ENCODE measurements at regions not wholly inside any gene's neighbourhood (a gene's known extent, or its start where the extent isn't known, plus 50 kb on each side); places are given as distances from the start of the nearest gene placed in this dataset.
A peak's percentile ranks its signal among the peaks of the same experiment; 100 is the strongest.
"Not testable (repeated sequence)": the region's sequence is repeated elsewhere in the genome, so short reads cannot be mapped to it uniquely, and the experiment has no call there.

DNA sequence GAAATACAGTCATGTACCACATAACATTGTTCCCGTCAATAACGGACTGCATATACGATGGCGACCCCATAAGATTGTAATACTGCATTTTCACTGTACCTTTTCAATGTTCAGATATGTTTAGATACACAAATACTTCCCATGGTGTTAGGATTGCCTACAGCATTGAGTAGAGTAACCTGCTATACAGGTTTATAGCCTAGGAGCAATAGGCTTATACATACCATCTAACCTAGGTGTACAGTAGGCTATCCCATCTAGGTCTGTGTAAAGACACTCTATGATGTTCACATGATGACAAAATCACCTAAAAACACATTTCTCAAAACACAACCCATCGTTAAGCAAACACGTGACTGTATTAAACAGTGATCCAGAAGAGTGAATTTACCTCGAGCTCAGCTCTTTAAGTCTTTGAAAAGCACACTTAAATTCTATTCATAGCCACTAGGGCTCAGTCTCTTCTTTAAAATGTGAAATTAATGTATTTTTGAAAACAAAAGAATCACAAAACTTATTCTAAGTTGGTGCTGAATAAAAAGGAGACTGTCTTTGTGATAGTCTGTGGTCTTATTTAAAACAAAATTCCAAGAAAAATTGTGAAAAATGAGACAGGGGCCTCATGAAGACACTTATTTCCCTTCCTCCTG is 239.1 kb upstream of the ARID2 start:
- no peak for DNase-seq (ENCODE audit: low read depth)

DNA sequence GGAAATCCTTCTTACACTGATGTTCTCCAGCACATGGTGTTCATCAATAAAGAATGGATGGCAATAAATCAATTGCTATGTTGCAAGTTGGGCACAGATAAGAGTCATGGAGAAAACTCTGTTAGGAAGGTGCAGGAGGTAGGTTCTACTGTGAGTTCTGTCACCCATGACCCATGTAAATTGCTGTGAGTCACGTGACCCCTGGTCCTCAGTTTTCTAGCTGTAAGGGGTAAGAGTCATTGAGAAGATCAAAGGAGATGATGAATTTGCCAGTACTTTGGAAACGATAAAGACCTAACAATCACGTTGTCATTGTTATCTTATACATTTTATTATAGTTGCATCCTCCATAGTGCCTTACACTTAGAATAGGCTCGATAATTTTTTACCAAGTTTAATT is 235.2 kb upstream of the ARID2 start:
- no peak for DNase-seq (ENCODE audit: low read depth)

DNA sequence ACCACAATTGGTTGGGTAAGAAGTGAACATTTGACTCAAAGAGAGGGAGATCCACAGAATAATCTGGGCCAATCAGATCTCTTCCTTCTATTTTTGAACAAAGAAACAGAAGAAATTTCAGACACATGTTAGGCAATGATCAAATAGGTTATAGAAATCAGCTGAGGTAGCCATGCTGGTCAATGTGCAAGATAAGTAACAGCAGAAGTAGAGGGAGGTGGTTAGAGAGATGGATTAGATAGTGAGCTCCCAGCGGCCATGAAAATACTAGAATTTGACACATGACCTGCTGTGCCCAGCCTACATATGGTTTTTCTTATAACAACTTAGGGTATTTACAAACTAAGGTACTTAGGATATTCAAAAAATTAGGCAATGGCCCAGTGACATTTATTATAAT is 230.9 kb upstream of the ARID2 start:
- no peak for DNase-seq (ENCODE audit: low read depth)

DNA sequence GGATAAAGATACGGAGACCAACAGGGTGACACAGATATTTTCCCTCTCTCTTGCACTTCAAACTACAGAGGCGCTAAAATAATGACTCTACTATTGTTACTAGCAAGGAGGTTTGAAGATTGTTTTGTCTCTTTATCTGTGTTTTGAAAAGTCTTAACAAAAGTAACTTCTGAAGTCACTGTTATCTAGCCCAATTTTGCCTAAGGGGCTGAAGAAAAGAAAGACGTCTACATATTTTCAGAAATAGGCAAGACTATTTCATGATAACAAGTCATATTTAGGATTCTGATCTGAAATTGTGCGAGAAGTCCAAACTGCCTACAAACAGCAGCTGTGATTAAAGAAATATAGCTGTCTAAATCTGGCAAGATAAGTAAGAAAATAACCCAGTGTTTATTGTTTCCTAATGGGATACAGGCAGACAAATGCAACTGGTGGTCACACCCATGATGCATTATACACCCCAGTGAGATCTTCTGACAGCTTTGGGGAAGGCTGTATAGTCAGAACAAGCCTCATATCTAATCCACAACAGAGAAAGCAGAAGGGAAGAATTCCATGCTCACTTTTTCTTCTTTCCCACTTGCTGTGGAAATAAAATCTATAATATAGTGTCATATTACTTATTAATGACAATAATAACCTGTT is 226.9 kb upstream of the ARID2 start:
- DNase-seq (ENCODE audit: low read depth): no peak

DNA sequence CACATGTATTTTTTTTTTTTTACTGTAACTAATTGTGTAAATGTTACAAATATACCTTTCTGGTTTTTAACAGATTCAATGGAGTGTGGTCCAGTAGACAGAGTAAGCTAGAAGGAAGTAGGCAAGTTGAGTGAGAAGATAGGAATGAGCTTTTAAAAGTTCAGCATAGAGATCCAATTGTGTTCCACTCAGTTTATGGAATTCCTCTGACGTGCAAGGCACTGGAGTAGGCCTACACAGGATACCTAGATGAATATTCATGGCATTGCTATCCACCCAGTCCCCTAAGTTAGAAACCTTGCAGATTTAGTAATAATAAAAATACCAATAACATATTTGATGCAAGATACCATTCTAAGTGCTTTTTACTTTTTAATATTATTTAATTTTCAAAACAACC is 225.6 kb upstream of the ARID2 start:
- DNase-seq (ENCODE audit: low read depth): no peak

DNA sequence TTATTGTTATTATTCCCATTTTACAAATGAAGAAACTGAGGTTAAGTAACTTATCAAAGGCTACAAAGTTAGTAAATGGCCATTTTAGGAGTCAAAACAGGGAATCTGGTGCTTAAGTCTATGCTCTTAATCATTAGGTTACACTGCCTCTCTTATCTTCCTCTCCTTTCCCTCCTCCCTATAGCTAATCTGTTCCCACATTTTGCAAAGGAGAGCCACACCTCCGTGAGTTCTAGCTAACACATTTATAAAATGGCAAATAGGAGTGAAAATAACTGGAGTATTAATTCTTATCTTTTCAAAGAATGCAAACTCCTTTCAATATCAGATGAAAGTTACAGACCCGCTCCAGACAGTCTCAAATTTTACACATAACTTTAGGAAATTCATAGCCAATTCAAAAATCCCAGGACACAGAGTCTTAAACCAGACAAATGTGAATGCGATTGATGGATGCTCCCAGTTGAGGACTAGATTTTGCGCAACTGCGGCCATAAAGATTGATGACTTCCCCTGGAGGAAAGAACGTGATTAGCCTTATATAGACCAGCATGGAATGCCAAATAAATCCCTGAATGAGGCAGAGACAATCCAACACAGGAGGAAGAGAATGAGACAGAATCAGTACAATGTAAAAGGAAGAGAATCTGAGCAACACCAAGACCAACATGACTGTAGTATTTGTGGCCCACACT is 225.0 kb upstream of the ARID2 start:
- DNase-seq (ENCODE audit: low read depth): no peak

DNA sequence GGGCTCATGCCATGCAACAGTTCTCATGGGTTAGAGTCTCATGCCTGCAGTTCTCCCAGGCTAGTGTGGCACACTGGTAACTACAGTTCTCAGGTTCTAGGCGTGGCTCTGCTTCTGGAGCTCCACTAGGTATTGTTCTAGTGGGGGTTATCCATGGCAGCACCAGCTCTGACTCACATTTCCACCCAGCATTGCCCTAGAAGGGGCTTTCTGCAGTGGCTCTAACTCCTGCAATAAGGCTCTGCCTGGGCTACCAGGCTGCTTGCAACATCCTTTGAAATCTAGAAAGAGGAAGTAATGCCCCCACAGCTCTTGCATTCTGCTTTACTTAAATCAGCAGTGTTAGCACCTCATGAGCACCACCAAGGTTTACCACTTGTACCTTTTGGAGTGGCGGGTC is 220.3 kb upstream of the ARID2 start:
- DNase-seq (ENCODE audit: low read depth): peak; percentile 9

DNA sequence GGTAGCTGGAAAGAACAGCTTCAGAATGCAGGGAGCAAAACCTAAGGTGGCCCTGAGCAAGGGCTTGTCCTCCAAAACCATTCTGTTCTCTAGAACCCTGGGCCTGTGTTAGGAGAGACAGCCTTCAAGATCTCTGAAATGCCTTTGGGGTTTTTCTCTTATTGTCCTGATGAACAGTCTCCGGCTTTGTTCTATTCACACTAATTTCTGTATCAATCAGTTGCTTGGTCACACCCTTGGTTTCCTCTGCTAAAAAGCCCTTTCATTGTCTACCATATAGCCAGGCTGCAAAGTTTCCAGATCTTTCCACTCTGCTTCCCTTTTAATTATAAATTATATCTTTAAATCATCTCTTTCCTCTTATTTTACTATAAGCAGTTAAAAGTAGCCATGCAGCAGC is 219.9 kb upstream of the ARID2 start:
- no peak for DNase-seq (ENCODE audit: low read depth)

DNA sequence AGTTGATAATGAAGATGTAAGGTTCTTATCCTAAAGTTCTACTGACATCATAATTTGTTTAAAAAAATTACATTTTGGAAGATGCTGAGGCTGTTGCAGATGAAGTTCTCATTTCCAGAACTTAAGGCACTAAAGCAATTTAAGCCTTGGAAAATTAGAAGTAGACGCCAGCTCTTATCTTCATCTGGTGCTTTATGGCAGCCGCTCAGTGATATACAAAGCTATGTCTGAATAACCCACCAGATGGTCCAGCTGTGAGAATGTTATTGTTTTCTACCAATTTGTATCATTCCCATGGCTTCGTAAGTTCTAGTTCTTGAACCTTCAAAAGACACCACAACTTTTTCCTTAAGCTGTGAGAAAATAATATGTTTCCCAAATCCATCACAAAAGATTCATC is 212.1 kb upstream of the ARID2 start:
- DNase-seq (ENCODE audit: low read depth): no peak

DNA sequence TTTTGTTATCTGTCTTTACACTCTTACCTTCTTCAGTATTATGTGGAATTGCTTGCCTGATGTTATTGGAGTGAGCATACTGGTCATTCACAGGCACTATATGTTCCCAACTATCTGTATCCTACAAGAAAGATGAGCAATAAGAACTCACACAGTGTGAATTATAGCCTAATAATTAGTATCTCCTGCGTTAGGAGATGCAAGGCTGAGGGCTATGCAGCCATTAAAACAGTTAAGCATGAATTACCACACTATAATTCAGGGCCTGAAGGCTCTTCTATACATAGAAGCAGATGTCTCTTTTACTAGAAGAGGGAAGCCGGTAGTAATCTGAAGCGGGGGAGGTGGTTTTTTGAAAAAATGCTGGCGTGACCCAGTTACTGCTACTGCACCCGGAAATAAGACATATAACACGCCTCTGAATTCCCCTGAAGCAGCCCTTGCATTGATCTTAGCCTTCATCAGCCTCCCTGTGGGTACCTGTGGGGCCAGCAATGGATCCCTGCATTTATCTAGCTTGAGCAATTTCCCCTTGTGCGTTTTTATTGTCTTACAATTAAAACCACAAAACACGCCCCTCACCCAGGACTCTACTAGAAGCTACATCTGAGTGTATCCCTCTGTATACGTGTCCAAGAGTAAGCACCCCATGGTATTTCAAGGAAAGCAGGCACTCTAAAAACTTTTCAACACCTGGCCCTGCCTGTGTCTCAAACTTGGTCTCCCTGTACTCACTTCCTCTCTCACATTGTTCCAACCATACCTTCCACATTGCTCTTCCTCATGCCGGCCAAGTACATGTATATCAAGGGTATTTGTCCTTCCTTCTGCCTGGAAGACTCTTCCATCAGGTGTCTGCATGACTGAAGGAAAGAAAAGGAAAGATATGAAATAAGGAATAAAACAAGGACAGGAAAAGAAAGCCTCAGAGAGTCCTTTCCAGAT is 210.9 kb upstream of the ARID2 start:
- peak; percentile 29 for DNase-seq (ENCODE audit: low read depth)

DNA sequence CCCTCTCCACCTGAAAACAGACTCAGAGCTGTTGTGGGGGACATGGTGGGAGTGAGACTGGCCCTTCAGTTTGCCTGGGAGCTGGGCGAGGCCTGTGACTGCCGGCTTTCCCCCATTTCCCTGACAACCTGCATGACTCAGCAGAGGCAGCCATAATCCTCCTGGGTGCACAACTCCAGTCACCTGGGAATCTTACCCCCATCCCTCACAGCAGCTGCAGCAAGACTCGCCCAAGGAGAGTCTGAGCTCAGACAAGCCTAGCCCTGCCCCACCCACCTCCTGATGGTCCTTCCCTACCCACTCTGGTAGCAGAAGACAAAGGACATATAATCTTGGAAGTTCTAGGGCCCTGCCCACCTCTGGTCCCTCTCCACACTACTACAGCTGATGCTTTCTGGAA is 207.3 kb upstream of the ARID2 start:
- DNase-seq (ENCODE audit: low read depth): no peak

DNA sequence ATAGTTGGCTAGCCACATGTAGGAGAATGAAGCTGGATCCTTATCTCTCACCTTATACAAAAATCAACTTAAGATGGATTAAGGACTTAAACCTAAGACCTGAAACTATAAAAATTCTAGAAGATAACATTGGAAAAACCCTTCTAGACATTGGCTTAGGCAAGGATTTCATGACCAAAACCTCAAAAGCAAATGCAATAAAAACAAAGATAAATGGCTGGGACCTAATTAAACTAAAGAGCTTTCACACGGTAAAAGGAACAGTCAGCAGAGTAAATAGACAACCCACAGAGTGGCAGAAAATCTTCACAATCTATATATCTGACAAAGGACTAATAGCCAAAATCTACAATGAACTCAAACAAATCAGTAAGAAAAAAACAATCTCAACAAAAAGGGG is 202.7 kb upstream of the ARID2 start:
- DNase-seq (ENCODE audit: low read depth): not testable (repeated sequence)

DNA sequence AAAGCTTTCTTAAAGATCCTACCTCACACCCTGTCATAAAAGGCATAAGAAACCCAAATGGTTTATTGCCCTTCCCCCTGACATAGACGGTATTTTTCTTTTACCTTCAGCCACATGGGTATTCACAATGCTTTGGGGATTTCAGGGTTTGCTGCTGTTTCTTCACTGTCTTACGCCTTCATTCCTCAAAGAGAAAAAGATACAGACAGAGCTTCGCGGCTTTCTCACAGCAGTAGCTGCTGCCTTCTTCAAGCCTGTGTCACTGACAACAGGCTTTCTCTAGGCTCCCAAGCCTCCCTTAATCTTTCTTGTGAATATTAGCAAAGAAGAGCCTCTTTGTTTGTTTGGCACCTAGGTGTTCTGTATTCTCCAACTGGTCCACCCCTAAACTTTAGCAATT is 197.4 kb upstream of the ARID2 start:
- no peak for DNase-seq (ENCODE audit: low read depth)

DNA sequence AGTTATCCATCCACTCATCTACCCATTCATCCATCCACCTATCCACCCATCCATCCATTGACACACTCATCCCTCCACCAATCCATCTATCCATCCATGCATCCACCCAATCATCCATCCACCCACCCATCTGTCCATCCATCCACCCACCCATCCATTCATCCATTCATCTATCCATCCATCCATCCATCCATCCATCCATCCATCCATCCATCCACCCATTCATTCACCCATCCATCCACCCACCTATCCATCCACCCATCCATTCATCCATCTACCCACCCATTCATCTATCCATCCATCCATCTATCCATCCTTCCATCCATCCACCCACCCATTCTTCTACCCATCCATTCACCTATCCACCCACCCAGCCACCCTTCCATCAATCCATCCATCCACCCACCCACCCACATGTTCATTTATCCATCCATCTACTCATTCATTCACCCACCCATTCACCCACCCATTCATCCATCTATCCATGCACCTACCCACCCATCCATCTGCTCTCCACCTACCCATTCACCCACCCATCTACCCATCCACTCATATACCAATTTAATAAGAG is 193.8 kb upstream of the ARID2 start:
- no peak for DNase-seq (ENCODE audit: low read depth)

DNA sequence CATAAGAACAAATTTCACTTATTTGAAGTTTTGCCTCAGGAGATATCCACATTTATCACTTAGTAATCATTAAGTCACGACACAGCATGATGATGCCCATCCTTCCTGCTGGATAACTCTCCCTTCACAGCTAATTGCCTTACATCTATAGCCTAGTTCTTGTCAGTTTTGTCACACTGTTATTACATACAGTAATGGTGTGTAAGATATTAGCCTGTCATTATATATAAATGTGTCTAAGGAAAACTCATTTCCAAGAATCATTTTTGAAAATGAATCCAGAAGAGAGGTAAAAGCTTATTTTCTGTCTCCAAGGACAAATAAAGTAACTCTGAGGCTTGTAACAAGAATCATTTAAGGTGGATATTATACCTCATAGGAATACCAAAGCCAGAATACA is 193.2 kb upstream of the ARID2 start:
- DNase-seq (ENCODE audit: low read depth): no peak

DNA sequence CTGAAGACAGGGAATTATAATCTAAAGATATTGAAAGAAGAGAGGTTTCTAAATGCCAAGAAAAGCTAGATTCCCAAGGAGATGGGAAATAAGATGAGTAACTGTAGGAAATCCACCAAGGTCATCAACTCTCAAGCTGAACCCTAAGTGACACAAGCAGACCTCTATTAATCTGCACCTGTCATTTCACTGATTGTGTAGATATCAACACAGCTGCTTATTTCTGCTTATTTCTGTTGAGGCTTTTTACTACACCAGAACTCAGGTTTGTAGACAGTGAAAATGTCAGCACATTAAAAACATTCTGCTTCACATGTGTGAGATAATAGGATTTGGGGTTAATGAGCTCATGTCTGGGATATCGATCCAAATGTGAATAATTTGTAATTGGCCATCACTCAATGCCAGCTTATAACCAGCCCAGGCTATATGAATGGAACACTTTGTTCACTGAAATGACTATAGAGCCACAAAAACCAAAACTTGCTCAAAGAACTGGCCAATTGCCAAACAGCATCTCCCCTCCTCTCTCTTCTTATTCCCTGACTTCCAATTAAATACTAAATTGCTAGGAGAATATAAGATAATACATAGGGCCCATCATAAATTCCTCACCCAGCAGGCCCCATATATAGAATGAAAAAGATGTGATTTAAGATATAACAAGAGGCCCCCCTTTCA is 188.7 kb upstream of the ARID2 start:
- DNase-seq (ENCODE audit: low read depth): no peak

DNA sequence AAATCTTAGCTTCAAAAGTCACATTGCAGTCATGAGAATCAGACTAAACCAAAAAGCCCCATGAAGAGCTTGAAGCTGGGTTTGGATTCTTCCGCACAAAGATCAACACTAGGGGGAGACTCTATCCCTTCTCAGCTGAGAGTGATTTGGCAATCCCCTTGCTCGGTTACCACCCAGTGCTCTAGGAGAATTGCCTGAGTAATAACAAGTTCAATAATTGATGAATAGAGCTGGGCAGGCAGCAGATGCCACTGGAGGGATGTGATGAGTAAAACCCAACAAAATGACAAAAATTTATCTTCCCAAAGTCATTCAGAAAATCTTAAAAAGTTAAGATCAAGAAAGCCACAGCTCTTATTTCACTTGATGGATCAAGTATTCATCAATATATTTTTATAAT is 185.6 kb upstream of the ARID2 start:
- peak; percentile 33 for DNase-seq (ENCODE audit: low read depth)

DNA sequence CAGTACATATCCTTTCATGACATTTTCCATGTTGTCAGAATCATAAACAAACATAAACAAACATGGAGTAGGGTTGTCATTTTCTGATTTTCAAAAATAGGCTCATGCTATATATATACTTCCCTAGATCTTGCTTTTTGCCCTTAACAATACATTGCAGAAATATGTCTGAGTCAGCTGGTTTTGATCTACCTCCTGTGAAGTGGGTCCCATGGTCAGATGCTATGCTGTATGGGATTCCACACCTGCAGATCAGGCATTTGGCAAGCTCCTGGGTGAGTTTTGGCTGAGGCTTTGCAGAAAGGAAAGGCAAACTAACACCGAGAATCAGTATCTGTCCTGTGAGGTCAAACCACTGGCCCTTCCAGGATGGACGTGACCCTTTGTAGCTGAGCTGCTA is 183.0 kb upstream of the ARID2 start:
- no peak for DNase-seq (ENCODE audit: low read depth)

DNA sequence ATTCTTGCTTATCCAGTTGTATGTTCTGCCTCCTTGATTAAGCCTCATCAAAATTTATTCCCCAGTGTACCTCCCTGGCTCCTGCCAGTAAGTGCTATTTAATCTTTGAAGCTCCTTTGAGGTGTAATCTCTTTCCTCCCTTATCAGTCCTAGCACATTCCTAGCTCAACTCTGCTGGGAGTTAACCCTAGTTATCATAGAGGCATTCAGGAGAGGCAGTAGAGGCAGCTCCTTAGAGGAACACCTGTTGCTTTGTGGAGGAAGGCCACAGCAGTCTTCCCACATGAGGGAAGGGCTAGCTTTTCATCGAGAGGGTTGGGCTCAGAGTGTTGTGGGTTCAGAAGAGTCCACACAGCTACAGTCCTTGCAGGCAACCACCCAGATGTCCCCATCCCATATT is 182.4 kb upstream of the ARID2 start:
- no peak for DNase-seq (ENCODE audit: low read depth)

DNA sequence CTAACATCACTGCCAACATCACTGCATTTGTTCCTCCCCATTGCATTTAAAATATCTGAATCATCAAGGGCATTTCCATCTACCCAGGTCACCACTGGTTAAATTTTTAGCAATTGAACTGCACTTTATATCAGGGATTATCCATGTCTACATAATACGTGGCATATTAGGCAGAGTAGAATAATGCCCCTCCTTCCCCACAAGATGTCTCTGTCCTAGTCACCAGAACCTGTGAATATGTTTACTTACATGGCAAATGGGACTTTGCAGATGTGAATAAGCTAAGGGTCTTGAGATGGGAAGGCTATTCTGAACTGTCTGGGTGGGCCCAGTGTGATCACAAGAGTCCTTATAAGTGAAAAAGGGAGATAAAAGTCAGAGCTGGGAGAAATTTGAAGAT is 181.7 kb upstream of the ARID2 start:
- DNase-seq (ENCODE audit: low read depth): no peak

DNA sequence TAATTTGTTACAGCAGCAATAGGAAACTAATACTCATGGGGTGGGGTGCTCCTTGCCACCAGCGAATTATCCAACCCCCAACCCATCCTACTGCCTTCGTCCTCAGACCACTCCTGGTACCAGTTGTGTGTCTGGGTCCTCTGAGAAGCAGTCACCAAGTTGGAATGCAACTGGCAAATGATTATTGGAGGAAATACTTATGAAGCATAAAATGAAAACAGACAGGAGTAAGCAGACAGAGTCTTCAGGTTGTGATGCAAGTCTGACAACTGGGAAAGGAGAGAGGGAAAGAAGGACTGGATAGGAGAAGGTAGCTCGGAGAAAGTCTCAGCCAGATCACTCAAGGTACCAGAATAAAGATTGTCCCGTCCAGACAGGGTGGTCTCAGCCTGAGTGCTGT is 181.1 kb upstream of the ARID2 start:
- DNase-seq (ENCODE audit: low read depth): no peak
